Neural progenitor cell (in vitro differentiated cells): ENCODE measurements at regions not wholly inside any gene's neighbourhood (a gene's known extent, or its start where the extent isn't known, plus 50 kb on each side); places are given as distances from the start of the nearest gene placed in this dataset.

Source experiments
- DNase-seq: peaks from one replicate; pipeline ENCODE4 v3.0.0-alpha.2; 2016; ENCODE audit warnings: low spot score
- H2AFZ ChIP-seq: fragments of 200-600 bp; sonication (generic); replicated peaks from 2 replicates; pipeline ENCODE4 v1.6.1; 2016; ENCODE audit warnings: antibody characterized with exemption
- H3F3A ChIP-seq: fragments of 200-600 bp; sonication (generic); 2 replicates; pipeline ENCODE4 v1.6.1; 2016; ENCODE audit warnings: antibody characterized with exemption, low read depth
- H3K27ac ChIP-seq: fragments of 200-600 bp; sonication (generic); 2 replicates; pipeline ENCODE4 v1.5.1; 2016; ENCODE audit warnings: mild to moderate bottlenecking
- H3K27me3 ChIP-seq: fragments of 200-600 bp; sonication (generic); 2 replicates; pipeline ENCODE4 v1.6.1; 2016; ENCODE audit warnings: mild to moderate bottlenecking, moderate library complexity
- H3K36me3 ChIP-seq: fragments of 200-600 bp; sonication (generic); 2 replicates; pipeline ENCODE4 v1.5.1; 2016
- H3K4me1 ChIP-seq: fragments of 200-600 bp; sonication (generic); 2 replicates; pipeline ENCODE4 v1.6.1; 2016; ENCODE audit warnings: mixed run types
- H3K4me2 ChIP-seq: fragments of 200-600 bp; sonication (generic); 2 replicates; pipeline ENCODE4 v1.6.1; 2016
- H3K4me3 ChIP-seq: fragments of 200-600 bp; sonication (generic); 2 replicates; pipeline ENCODE4 v1.5.1; 2016
- H3K79me2 ChIP-seq: fragments of 200-600 bp; sonication (generic); 2 replicates; pipeline ENCODE4 v1.6.1; 2016; ENCODE audit warnings: low read depth
- H3K9ac ChIP-seq: fragments of 200-600 bp; sonication (generic); 2 replicates; pipeline ENCODE4 v1.6.1; 2016
- H3K9me3 ChIP-seq: fragments of 200-600 bp; sonication (generic); 2 replicates; pipeline ENCODE4 v1.5.1; 2016; ENCODE audit warnings: low read depth
- H4K20me1 ChIP-seq: fragments of 200-600 bp; sonication (generic); 2 replicates; pipeline ENCODE4 v1.6.1; 2016; ENCODE audit warnings: low read depth
- H3K27ac Mint-ChIP-seq: 3 replicates; pipeline ENCODE4 v1.8.0; 2021; ENCODE audit warnings: mixed read lengths
- H3K27me3 Mint-ChIP-seq: 2 replicates; pipeline ENCODE4 v1.8.0; 2022; ENCODE audit warnings: low read depth, mild to moderate bottlenecking, inconsistent platforms, moderate library complexity, mixed read lengths; ENCODE audit not compliant: insufficient read depth
- H3K36me3 Mint-ChIP-seq: 3 replicates; pipeline ENCODE4 v1.8.0; 2021; ENCODE audit warnings: mixed read lengths
- H3K4me1 Mint-ChIP-seq: 3 replicates; pipeline ENCODE4 v1.8.0; 2021; ENCODE audit warnings: mixed read lengths
- H3K4me3 Mint-ChIP-seq: 3 replicates; pipeline ENCODE4 v1.8.0; 2021; ENCODE audit warnings: mild to moderate bottlenecking, moderate library complexity, mixed read lengths
- H3K9me3 Mint-ChIP-seq: 3 replicates; pipeline ENCODE4 v1.8.0; 2020; ENCODE audit warnings: mixed read lengths
- CTCF ChIP-seq: fragments of 200-600 bp; sonication (generic); IDR thresholded peaks from 2 replicates; pipeline ENCODE4 v1.5.1; 2017; ENCODE audit warnings: antibody characterized with exemption, mild to moderate bottlenecking
- EZH2 ChIP-seq: fragments of 200-600 bp; sonication (generic); IDR thresholded peaks from 2 replicates; pipeline ENCODE4 v1.6.1; 2017; ENCODE audit warnings: antibody characterized with exemption, mild to moderate bottlenecking, moderate library complexity
- EZH2phosphoT487 ChIP-seq: fragments of 200-600 bp; sonication (generic); IDR thresholded peaks from 2 replicates; pipeline ENCODE4 v1.6.1; 2017; ENCODE audit warnings: antibody characterized with exemption

- H3K4me3 Mint-ChIP-seq = no peak overlapping the region
- Histone ChIP-seq H4K20me1 (no peaks in the 10 kb centered on the region), H3K27me3 (no peaks in the 10 kb centered on the region), H3K9ac (no peak overlapping the region), H3K36me3 (no peaks in the 10 kb centered on the region), H3K9me3 (no peaks in the 10 kb centered on the region), H3K4me1 (peaks cover 4% of the 10 kb centered on the region), H3F3A (no peaks in the 10 kb centered on the region), H2AFZ (no peak overlapping the region), H3K4me3 (no peak overlapping the region), H3K4me2 (no peak overlapping the region), H3K27ac (no peak overlapping the region), H3K79me2 (no peaks in the 10 kb centered on the region)
- H3K36me3 Mint-ChIP-seq = no peaks in the 10 kb centered on the region
- no peaks in the 10 kb centered on the region for H3K9me3 Mint-ChIP-seq
- TF ChIP-seq CTCF (no peak), EZH2 (no peak), EZH2phosphoT487 (no peak)
- peaks cover 4% of the 10 kb centered on the region for H3K27me3 Mint-ChIP-seq
- no peak overlapping the region for H3K27ac Mint-ChIP-seq
- H3K4me1 Mint-ChIP-seq = peaks cover 8% of the 10 kb centered on the region
- no peak for DNase-seq
Measured at GRCh38 chr11:10386861-10387205, 68.2 kb upstream of the AMPD3 start.

GRCh38 chr11:10387206-10388083, 67.6 kb upstream of the AMPD3 start:
- no peak overlapping the region for H3K4me3 ChIP-seq
- no peak overlapping the region for H3K27ac Mint-ChIP-seq
- H2AFZ ChIP-seq = no peak overlapping the region
- no peaks in the 10 kb centered on the region for H3K36me3 ChIP-seq
- no peak overlapping the region for H3K9ac ChIP-seq
- peaks cover 4% of the 10 kb centered on the region for H3K4me1 ChIP-seq
- H3K9me3 Mint-ChIP-seq = no peaks in the 10 kb centered on the region
- no peak for DNase-seq
- H3K36me3 Mint-ChIP-seq = no peaks in the 10 kb centered on the region
- H3K27me3 ChIP-seq = no peaks in the 10 kb centered on the region
- peaks cover 4% of the 10 kb centered on the region for H3K27me3 Mint-ChIP-seq
- no peaks in the 10 kb centered on the region for H3K9me3 ChIP-seq
- H4K20me1 ChIP-seq = no peaks in the 10 kb centered on the region
- no peak overlapping the region for H3K27ac ChIP-seq
- H3K4me2 ChIP-seq = no peak overlapping the region
- no peaks in the 10 kb centered on the region for H3F3A ChIP-seq
- H3K4me3 Mint-ChIP-seq = no peak overlapping the region
- H3K79me2 ChIP-seq = no peaks in the 10 kb centered on the region
- peaks cover 12% of the 10 kb centered on the region for H3K4me1 Mint-ChIP-seq
- TF ChIP-seq EZH2 = no peak
- no peak for TF ChIP-seq CTCF
- TF ChIP-seq EZH2phosphoT487 = no peak

- Histone ChIP-seq H3K9me3 (no peaks in the 10 kb centered on the region), H3K4me1 (peaks cover 4% of the 10 kb centered on the region), H3K4me2 (no peak overlapping the region), H3K27ac (no peak overlapping the region), H3K79me2 (no peaks in the 10 kb centered on the region), H3K9ac (no peak overlapping the region), H4K20me1 (no peaks in the 10 kb centered on the region), H3F3A (no peaks in the 10 kb centered on the region), H3K4me3 (no peak overlapping the region), H3K27me3 (no peaks in the 10 kb centered on the region), H3K36me3 (no peaks in the 10 kb centered on the region), H2AFZ (no peak overlapping the region)
- no peaks in the 10 kb centered on the region for H3K9me3 Mint-ChIP-seq
- no peak for TF ChIP-seq EZH2
- TF ChIP-seq EZH2phosphoT487 = no peak
- no peak for TF ChIP-seq CTCF
- no peak for DNase-seq
- H3K27me3 Mint-ChIP-seq = peaks cover 6% of the 10 kb centered on the region
- no peaks in the 10 kb centered on the region for H3K36me3 Mint-ChIP-seq
- H3K4me3 Mint-ChIP-seq = no peak overlapping the region
- peaks cover 16% of the 10 kb centered on the region for H3K4me1 Mint-ChIP-seq
- no peak overlapping the region for H3K27ac Mint-ChIP-seq
Measured at GRCh38 chr11:10388101-10388500, 67.0 kb upstream of the AMPD3 start.
